GM21786 (cell line): ENCODE measurements at regions not wholly inside any gene's neighbourhood (a gene's known extent, or its start where the extent isn't known, plus 50 kb on each side); places are given as distances from the start of the nearest gene placed in this dataset.
A peak's percentile ranks its signal among the peaks of the same experiment; 100 is the strongest.

ENCODE experiments used
- ATAC-seq: cut with Tn5 transposase; IDR thresholded peaks from one replicate; pipeline ENCODE4 v1.9.1; 2021; ENCODE audit not compliant: unreplicated experiment

DNA sequence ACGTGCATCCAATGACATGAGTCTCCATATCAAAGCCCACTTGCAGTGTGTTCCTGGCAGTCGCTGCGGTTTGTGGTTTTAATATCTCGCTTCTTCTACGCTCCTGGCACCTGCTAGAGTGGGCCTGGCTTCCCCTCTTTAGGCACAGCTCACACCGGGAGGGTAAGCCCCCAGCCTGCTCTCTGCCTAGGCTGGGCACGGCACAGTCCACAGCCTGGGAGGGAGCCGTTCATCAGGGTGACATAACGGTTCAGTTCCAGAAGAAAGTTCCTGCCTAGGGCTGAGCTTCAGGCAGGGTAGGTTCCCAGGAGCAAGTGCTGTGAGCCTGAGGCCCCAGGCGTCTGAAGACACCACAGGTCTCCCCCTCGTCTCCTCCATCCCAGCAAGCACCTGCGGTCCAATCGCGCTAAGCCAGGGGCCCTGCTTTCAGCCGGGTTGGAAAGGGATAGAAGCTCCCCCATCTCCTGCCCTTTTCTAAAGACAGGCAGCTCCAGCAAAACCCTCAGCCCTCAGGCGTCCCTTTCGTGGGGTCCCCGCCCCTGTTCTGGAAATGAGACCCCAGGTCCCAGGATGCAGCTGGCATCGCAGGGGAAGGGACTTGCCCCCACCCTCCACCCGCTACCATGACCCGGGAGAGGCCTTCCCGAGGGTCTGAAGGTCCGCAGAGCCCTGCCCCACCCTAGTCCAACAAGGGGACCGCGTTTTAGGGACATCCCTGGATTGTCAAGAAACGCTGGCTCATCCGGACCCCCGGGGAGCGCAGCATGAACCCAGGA, 121.6 kb upstream of the ZNF507 start:
- ATAC-seq: no peak

DNA sequence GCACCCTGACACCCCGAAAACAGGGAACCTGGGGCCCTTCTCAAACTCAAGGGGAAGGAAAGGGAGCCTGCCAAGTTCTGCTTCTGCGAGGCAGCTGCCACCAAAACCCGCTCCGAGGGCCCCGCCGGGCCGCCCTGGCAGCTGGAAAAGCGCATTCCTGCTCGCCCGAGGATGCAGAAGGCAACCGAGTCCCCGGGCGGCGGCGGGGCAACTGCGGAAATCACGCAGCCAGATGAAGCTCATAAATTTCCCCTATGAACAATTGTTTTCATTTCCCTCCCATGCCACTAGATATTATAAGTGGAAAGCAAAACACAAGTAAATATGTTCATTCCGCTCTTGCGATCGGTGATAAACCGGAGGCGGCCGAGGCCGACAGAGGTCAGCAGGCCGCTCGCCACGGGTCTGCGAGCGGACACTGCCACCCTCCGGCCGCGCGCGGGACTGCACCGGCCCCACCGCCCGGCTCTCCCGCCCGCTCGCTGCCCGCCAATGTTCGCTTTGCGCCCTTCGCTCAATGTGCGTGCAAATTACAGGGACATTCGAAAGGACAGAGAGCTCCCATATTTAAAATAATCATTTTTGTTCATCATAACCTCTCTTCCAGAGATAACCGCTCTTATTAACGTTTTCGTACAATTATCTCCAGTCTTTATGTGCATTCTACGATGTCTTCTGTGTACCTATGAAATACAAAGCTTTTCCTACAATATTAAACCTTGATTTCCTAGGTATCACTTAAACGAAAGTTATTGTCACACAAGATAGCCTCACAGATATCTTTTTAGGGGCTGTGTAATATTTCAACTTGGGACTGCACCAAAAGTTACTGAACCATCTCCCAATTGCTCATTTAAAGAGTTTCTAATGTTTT, 120.8 kb upstream of the ZNF507 start:
- no peak for ATAC-seq

DNA sequence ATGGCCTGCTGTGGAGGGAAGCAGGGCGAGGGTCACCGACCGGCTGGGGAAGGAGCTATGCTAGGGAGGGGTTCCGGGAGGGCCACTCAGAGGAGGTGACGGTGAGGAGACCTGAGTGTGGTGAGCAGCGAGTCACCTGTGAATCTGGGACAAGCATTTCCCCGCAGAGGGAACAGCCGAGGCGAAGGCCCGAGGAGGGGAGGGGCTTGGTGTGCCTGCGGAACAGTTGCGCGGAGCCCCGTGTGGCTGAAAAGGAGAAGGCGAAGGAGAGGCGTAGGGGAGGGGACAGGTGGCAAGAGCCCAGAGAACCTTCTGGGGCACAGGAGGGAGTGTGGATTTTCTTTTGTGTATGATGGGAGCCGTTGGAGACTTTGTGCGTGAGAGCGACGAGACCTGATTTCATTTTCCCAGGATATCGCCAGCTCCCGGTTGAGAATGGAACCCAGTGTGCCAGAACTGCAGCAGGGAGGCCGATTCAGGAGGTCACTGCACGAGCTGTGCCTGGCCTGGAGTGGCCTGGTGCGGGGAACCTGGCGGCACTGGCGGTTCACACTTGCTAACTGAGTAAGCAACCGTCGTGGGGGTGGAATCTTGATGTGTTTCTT, 117.7 kb upstream of the ZNF507 start:
- ATAC-seq: no peak

DNA sequence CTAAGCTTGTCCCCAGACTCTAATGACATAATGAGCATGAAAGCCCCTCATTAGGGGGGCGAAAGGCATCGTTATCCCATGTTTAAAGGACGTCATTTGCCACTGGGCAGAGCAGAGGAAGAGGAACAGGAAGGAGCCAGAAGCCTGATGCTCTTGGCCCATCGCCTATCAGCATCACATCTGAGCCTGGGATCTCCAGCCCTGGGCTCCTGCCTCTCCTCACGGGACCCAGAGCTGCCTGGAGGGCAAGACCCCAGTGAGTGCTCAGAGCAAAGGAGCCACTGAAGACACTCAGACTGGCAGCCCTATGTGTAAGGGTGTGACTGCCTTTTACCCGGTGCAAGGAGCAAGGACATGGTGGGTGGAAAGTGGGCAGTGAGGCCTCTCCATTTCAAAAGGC, 115.0 kb upstream of the ZNF507 start:
- ATAC-seq: no peak

DNA sequence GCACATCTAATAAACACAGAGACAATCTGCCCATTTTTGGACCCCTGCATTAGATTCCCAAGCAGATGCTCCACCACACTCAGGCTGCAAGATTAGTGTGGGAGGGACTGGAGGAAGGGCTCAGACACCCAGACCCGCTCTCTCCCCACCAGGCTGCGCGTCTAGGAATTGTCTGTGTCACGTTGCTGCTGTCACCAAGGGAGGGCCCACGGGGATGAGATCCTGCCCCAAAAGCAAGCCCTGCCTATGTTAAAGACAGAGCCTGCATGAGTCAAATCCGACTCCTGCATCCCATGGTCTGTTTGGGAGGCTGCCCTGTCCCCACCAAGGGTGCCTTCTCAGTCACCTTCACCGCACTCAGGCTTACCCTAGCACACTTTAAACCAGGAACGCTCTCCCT, 114.4 kb upstream of the ZNF507 start:
- no peak for ATAC-seq

DNA sequence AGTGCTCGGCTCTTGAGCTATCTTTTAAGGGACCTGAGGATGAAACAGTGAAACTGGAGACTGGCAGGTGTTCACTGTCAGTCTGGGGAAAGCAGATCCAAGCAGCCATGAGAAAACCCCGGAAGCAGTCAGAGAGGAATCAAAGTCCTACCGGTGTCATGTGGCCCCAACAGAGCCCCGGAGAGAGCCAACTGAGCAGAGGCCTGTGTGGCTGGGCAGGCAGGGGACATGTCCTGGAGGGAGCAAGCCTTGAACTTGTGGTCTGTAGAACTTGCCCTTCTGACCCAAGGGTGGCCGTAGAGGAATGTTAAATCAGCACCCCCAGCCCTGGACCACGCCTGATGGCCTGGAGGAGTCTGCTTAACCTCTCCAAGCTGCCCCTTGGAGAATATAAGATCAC, 113.7 kb upstream of the ZNF507 start:
- no peak for ATAC-seq

DNA sequence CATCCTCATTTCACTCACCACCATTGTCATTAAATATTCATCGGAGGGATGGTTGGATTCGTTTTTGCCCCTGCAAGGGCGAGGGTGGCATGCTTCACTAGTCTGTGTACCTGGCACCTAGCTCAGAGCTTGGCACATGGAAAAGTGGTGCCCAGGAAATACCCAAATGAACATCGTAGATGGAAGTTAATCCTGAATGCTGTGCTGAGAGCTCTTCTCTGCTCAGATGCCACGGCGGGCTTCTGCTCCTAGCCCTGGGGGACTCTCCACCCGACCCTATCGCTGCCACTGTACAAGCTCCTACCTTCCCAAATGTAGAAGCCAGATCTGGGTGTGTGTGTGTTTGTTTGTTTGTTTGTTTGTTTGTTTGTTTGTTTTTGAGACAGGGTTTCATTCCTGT, 113.0 kb upstream of the ZNF507 start:
- no peak for ATAC-seq

DNA sequence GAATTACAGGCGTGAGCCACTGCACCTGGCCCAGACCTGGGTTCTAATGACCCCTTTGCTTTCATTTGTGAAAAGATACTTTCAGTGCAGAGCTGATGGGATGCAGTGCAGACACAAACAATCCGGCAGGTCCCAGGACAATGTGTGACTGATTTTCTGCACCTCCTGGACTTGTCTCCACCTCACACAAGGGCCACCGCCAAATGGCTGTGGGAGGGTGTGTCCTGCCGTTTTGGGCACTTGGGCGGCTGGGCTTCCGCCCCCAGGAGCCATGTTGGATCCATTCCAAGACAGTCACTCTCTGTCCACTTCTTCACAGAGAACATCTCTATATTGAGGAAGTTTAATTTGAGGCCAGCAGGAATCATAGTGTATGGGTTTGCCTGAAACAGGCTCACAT, 112.3 kb upstream of the ZNF507 start:
- no peak for ATAC-seq

DNA sequence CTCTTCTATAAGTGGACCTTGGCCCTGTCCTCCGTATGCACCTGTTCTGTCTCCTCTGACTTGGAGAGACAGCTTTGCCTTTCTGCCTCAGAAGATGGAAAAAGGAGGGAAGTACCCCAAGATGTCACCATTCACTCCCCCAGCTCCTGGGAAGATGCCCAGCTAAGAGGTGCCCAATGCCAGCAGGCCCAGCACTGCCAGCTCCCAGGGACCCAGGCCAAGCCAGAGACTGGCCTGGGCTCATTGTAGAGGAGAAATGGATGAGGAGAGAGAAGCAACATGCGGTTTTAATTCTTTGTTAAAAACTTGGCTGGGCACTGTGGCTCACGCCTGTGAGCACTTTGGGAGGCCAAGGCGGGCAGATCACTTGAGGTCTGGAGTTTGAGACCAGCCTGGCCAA, 111.5 kb upstream of the ZNF507 start:
- ATAC-seq: no peak

DNA sequence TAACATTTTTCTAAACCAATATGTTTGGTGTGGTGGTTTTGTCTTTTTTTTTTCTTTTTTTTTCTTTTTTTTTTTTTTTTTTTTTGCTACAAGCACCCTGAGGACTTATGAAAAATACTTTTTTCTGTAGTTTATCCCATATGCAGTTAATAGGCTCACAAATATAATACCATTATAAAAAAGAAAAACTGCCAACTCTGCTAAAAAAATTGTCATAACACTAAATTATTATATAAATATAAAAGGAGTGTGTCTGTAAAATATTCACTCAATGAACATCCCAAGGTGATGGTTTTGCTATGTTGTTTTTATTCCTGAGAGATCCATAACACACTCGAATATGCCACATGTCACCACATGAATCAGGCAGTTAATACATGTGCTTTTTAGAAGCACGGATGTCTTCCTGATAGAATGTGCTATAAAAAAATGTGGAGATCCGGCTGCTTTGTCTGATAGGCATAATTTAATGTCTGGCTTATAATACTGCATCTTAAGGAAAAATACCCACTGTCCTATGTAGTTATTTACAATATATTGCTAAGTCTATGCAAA, 110.7 kb upstream of the ZNF507 start:
- ATAC-seq: no peak

DNA sequence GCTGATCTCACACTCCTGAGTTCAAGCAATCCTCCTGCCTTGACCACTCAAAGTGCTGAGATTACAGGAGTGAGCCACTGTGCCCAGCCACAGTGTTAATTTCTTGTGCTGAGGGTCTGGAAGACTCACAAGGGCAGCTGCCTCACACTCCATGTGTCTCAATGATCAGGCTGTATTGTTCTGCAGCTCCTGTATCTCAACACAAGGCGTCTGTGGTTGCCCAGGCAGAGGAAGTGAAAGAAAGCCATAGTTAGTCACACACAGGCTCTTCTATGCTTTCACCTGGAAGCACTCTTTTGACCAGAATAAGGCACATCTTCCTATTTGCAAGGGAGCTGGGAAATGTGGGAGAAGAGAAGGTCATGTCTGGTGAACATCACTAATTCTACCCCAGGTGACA, 107.3 kb upstream of the ZNF507 start:
- ATAC-seq: peak; percentile 58

DNA sequence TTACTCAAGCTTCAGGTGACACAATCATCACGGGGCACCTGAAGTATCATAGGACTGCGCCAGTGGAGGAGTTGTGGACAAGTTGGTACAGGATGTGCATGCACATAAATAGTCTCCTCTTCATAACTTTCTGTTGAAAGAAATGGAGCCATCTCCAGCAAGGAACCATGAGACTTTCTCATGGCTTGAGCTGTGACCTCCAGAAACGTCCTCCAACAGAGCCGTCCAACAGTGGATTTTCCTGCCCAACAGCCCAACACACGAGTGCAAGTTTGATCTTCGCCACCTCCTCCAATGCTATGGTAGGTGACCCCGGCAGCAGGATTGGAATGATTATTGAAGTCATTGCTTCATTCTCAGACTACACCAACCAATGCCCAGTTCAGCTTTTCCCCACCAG, 105.1 kb upstream of the ZNF507 start:
- ATAC-seq: no peak

DNA sequence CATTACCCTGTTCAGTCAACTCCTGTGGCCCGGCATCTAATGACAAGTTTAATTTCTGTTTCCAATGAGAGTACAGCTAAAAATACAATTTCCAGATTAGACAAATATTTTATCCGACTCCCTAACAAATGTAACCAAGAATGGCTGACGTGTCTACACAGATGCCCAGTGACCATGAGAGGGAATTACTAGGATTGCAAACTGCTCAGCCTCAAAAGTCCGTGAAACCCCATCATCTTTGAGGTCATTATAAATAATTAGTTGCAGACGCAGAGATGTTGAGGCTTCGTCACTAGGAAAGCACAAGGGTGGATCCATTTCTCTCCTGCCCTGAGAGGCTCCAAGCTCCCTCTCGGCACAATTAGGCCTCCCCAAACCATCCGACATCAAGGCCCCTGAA, 104.1 kb upstream of the ZNF507 start:
- no peak for ATAC-seq

DNA sequence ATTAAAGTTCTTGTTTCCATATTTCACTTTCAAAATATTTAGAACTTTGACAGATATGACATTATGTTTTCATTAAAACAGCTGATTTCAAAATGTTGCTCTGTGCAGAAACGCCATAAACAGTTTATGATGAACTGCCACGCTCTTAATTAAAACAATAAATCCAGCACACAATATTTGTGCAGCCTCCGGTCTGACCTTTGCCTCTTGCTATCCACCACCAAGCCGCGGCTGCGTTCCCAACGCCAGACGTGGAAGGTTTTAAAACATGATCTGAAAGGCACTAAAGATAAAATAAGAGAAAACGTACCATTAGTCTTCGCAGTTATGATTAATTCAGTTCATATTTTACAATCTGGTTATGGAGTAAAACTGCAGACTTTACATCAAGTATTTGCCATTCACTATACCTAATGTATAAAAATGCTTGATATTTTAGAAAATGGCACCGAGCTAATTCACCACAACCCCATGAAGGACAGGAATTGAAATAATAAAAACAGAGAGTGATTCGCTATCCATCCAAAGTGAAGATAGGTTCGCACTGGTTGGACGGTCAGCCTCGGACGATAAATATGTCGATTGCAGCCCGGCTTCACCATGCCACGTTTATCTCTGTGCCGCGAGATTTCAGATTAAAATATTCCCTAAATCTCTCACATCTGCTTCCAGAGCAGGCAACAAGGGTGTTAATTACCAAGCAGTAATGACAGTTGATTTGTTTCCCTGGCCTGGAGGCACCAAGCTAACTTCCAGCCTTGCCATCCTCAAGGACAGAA, 103.3 kb upstream of the ZNF507 start:
- ATAC-seq: no peak

DNA sequence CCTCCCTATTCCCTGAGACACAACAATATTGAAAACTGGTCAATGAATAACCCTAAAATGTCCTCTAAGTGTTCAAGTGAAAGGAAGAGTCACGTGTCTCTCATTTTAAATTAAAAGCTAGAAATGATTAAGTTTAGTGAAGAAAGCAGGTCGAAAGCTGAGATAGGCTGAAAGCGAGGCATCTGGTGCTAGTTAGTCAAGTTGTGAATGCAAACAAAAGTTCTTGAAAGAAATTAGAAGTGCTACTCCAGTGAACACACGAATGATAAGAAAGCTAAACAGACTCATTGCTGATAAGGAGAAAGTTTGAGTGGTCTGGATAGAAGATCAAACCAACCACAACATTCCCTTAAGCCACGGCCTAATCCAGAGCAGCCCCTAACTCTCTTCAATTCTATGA, 99.4 kb upstream of the ZNF507 start:
- ATAC-seq: no peak

DNA sequence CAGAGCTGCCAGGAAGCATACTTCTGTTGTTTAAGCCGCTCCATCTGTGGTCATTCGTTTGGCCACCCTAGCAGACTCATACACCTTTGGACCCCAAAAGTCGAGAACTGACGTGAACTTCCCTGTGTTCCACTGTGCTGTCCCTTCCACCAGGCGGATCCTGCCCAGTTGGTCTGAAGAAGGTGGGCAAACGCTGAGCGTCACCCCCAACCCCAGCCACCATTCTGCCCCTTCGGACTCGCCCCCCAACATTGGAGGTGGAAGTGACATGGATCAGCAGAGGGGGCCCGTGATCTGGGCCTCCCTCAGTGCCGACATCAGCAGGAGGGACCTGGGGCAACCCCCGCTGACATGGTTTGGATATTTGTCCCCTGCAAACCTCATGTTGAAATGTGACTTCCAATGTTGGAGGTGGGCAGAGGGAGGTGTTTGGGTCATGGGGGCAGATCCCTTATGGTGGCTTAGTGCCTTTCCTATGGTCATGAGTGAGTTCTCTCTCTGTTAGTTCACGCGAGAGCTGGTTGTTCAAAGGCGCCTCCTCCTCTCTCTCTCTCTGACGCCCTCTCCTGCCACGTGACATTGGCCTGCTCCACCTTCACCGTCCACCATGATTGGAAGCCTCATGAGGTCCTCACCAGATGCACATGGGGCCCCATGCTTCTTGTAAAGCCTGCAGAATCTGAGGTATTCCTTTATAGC, 93.6 kb upstream of the ZNF507 start:
- ATAC-seq: no peak

DNA sequence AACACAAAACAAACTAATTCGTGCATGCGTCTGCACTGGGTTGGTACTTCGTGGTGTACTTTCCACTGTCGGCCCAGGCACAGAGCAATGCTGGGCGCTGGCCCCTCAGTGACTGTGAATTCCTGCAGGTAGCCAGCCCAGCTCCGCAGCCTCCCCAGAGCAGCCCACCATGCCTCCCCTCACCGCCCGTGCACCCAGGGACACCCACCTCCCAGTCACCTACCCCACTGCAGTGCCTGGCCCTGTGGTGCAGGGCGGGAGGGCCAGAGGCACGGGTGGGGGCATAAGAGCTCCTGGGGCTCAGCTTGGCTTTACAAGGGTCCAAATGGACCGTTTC, 93.1 kb upstream of the ZNF507 start:
- ATAC-seq: no peak

DNA sequence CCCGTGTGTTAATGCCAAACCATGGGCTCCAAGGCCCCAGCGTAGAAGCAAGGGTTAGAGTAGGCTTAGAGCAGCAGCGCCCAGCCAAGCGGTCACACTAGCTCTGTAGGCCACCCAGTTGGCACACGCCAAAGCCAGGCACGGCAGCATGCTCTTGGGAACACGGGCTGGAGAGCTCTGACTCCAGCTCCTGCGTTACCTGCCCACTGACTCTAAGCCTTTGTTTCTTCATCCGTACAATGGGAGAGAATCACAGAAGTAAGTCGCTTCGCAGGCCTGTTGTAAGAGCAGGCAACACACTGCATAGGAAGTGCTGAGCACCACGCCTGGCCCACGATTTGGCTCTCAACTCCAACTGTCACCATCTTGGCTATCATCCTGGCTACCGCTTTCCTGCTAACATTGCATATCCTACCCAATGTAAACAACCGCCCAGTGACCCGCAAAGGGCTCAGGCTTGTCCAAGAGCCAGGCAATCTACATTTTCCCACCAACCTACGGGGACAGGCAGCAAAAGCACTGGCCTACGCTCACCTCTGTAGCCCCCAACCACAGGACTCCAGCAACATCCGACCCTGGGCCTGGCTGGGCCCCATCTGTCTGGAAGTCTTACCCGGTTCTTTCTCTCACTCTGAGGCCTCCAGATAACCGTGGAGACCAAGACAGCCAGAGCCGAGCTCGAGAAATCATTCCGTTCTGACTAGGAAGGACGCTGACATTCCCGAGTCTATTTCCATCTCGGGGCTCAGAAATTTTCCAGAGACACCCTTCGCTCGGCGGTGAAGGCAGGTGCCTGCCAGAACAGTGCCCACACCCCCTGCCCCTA, 91.5 kb upstream of the ZNF507 start:
- ATAC-seq: no peak

DNA sequence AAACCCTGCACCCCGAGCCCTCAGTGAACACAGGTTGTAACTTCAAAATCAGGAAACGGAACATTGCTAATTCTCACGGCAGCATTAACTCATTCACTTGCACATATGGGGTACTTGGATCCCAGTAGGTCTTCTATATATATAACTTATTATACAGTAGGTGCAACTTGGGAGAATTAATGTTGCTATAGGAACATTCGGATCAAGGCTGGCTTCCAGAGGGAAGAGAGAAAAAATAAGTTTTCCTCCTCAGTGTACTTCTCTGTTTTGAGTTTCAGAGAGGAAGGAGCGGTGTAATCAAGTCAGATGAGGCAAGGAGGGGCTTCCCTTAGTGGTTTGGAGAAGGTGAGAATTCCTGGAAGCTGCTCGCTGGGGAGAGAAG, 90.9 kb upstream of the ZNF507 start:
- ATAC-seq: no peak
